ENCODE measurements at regions not wholly inside any gene's neighbourhood (a gene's known extent, or its start where the extent isn't known, plus 50 kb on each side); places are given as distances from the start of the nearest gene placed in this dataset.

DNA sequence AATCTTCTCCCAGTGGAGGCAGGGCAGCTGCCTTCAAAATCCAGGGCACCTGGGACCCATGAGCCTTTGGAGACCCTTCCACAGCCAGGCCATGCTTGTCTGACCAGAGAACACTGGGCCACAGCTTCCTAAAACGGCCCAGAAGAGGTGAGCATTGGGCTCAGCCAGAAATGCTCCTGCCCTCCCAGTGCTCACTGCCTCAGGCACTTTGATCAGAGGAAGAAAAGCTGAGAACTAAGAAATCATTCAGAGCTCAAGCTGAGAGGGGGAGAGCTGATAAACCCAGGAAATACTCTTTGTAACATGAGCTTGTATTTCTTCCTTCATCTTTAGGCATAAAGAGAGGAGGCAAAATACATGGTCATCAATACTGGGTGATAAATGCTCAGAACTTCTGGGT lies 365.5 kb upstream of the KLHL29 start:
- intact Hi-C loops (cut with DNase I; ENCODE audit: low total_unique reads) = no loop called here
- H3K4me3 ChIP-seq = no peak overlapping the region
- H3K27ac ChIP-seq = no peak overlapping the region
- no peaks in the 10 kb centered on the region for H3K27me3 ChIP-seq
- DNase-seq = no peak
- H3K4me1 ChIP-seq = no peaks in the 10 kb centered on the region
- no peaks in the 10 kb centered on the region for H3K9me3 ChIP-seq
- no peaks in the 10 kb centered on the region for H3K36me3 ChIP-seq (ENCODE audit: low read depth, missing control alignments)
- WGBS, 2 donors = 20 to 60% methylated on average over 1 of the region's 1 CpG
- TF ChIP-seq, protein P1, sequence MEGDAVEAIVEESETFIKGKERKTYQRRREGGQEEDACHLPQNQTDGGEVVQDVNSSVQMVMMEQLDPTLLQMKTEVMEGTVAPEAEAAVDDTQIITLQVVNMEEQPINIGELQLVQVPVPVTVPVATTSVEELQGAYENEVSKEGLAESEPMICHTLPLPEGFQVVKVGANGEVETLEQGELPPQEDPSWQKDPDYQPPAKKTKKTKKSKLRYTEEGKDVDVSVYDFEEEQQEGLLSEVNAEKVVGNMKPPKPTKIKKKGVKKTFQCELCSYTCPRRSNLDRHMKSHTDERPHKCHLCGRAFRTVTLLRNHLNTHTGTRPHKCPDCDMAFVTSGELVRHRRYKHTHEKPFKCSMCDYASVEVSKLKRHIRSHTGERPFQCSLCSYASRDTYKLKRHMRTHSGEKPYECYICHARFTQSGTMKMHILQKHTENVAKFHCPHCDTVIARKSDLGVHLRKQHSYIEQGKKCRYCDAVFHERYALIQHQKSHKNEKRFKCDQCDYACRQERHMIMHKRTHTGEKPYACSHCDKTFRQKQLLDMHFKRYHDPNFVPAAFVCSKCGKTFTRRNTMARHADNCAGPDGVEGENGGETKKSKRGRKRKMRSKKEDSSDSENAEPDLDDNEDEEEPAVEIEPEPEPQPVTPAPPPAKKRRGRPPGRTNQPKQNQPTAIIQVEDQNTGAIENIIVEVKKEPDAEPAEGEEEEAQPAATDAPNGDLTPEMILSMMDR (IDR thresholded peaks at IDR 0.05) = no peak
- no peak for TF ChIP-seq POLR2A (IDR thresholded peaks at IDR 0.05)

DNA sequence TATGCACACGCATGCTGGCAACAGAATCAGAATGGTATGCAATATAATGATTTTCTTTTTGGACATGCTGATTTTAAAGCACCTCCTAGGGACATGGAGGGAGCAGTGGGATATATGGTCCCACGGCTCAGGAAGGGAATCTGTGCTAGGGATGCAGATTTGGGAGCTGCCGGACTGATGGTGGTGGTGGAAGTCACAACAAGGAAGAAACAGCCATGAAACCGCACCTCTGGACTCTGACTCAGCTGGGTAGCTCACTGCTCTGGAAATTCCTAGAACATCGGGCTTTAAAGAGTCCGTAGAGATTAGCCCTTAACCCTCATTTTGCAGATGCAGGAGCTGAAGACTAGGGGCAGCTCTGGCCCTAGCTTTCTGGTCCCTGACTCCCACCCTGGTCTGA lies 364.3 kb upstream of the KLHL29 start:
- Histone ChIP-seq H3K27me3 (no peaks in the 10 kb centered on the region), H3K27ac (no peak overlapping the region), H3K36me3 (ENCODE audit: low read depth, missing control alignments) (no peaks in the 10 kb centered on the region), H3K9me3 (no peaks in the 10 kb centered on the region), H3K4me3 (no peak overlapping the region), H3K4me1 (no peaks in the 10 kb centered on the region)
- intact Hi-C loops (cut with DNase I; ENCODE audit: low total_unique reads) = no loop called here
- TF ChIP-seq, protein P1 (IDR thresholded peaks at IDR 0.05) = no peak
- no peak for TF ChIP-seq POLR2A (IDR thresholded peaks at IDR 0.05)
- DNase-seq = no peak
- WGBS, 2 donors = 83 to 99% methylated on average over 5 to 6 of the region's 6 CpGs

DNA sequence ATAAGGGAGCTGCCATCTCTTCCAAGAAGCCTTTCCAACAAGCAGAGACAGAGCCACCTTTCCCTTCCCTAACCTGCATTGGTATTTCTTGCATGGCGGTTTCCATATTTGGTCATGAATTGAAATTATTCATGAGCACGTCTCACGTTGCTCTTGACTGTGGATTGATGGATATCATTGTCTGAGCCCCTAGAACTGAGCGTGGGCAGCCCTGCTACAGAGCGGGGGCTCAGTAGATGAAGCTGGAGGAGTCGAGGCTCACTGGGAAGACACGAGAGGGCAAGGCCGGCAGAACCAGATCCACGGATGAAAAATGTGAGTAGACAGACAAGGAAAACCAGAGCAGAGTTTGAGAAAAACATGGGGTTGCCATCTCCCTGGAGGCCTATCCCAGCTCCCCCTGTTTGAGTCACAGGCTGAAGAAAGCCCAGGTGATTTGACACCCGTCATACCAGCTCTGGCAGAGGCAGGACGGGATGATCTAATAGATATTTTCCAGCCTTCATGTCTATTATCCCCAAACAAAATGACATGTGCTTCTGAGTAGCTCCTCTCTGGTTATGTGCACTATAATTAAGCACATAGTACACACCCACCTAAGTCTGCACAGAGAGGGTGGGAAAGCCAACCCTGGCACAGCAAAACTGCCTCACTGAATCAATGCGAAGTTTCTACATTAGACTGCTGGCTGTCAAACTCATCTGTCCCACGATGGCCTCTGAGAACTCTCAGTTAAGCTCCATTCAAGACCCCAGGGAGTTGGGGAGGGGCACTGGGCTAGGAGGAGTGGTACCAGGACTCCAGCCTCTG lies 363.5 kb upstream of the KLHL29 start:
- Histone ChIP-seq H3K4me1 (no peaks in the 10 kb centered on the region), H3K27me3 (no peaks in the 10 kb centered on the region), H3K36me3 (ENCODE audit: low read depth, missing control alignments) (no peaks in the 10 kb centered on the region), H3K4me3 (no peak overlapping the region), H3K9me3 (no peaks in the 10 kb centered on the region), H3K27ac (no peak overlapping the region)
- DNase-seq = no peak
- intact Hi-C loops (cut with DNase I; ENCODE audit: low total_unique reads) = no loop called here
- WGBS, 2 donors = 84% methylated on average over 13 of the region's 13 CpGs
- TF ChIP-seq, protein P1 (IDR thresholded peaks at IDR 0.05) = no peak
- TF ChIP-seq POLR2A (IDR thresholded peaks at IDR 0.05) = no peak

DNA sequence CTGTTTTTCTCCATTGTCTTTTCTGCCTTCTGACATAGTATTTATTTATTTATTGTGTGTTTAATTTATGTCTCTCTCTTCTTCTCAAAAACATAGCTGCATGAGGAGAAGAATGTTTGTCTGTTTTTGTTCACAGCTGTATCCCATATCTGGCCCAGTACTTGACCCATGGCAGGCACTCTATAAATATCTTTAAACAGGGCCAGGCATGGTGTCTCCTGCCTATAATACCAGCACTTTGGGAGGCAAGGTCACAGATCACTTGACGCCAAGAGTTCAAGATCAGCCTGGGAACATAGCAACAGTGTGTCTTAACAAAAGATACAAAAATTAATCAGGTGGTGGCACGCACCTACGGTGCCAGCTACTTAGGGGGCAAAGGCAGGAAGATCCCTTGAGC lies 361.3 kb upstream of the KLHL29 start:
- no peak for DNase-seq
- Histone ChIP-seq H3K4me1 (no peaks in the 10 kb centered on the region), H3K36me3 (ENCODE audit: low read depth, missing control alignments) (no peaks in the 10 kb centered on the region), H3K27me3 (no peaks in the 10 kb centered on the region), H3K4me3 (no peak overlapping the region), H3K27ac (no peak overlapping the region), H3K9me3 (no peaks in the 10 kb centered on the region)
- intact Hi-C loops (cut with DNase I; ENCODE audit: low total_unique reads) = no loop called here
- 53 to 55% methylated on average over 3 of the region's 3 CpGs for WGBS, 2 donors
- TF ChIP-seq, protein P1 (IDR thresholded peaks at IDR 0.05) = no peak
- no peak for TF ChIP-seq POLR2A (IDR thresholded peaks at IDR 0.05)

DNA sequence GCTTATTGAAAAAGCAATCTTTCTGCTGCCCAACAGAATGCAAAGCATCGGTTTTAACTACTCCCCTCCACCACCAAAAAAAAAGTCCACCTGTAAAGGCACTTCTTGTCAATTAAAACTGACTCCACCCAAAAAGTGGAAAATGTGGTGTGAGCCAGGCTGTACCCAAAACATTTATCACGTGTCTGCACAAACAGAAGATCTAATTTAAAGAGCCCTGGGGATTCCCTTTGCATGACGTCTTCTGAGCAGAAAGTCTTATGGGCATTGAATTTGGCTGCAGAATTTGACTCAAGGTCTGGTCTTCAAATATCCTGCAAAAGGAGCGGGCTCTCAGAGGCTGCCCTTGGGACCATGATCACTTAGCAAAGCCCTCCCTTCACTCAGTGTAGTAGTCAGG lies 358.3 kb upstream of the KLHL29 start:
- no peaks in the 10 kb centered on the region for H3K4me1 ChIP-seq
- H3K9me3 ChIP-seq = no peaks in the 10 kb centered on the region
- TF ChIP-seq POLR2A (IDR thresholded peaks at IDR 0.05) = no peak
- TF ChIP-seq, protein P1 (IDR thresholded peaks at IDR 0.05) = no peak
- H3K27ac ChIP-seq = no peak overlapping the region
- H3K36me3 ChIP-seq (ENCODE audit: low read depth, missing control alignments) = no peaks in the 10 kb centered on the region
- DNase-seq = no peak
- intact Hi-C loops (cut with DNase I; ENCODE audit: low total_unique reads) = no loop called here
- no peaks in the 10 kb centered on the region for H3K27me3 ChIP-seq
- 90 to 93% methylated on average over 4 of the region's 4 CpGs for WGBS, 2 donors
- no peak overlapping the region for H3K4me3 ChIP-seq

Measured in testis (tissue), 2 donors.